Stimulated activated CD8-positive, alpha-beta memory T cell treated with anti-CD3 and anti-CD28 coated beads, Interleukin-2, amount 100 ng/mL, for 48 hours (primary cell): ENCODE measurements at regions not wholly inside any gene's neighbourhood (a gene's known extent, or its start where the extent isn't known, plus 50 kb on each side); places are given as distances from the start of the nearest gene placed in this dataset.

Source experiments
- DNase-seq, 2 donors: peaks; one replicate each; pipeline ENCODE4 v3.0.0-alpha.2; 2020; ENCODE audit warnings: low read depth in 2 of 2

GRCh38 chr2:38171208-38171855 lies 95.4 kb upstream of the CYP1B1 start:
- DNase-seq = no peak

GRCh38 chr2:38170733-38171132 lies 94.8 kb upstream of the CYP1B1 start:
- DNase-seq = no peak

GRCh38 chr2:38170067-38170466 lies 94.1 kb upstream of the CYP1B1 start:
- DNase-seq = no peak

- DNase-seq = no peak
Measured at GRCh38 chr2:38168710-38169480, 92.9 kb upstream of the CYP1B1 start.

- DNase-seq = no peak
Measured at GRCh38 chr2:38167968-38168350, 92.0 kb upstream of the CYP1B1 start.

GRCh38 chr2:38165698-38166097 lies 89.7 kb upstream of the CYP1B1 start:
- DNase-seq = no peak

- DNase-seq = no peak
Measured at GRCh38 chr2:38164881-38165280, 88.9 kb upstream of the CYP1B1 start.

GRCh38 chr2:38163579-38163978 lies 87.6 kb upstream of the CYP1B1 start:
- no peak for DNase-seq

GRCh38 chr2:38163006-38163405 lies 87.1 kb upstream of the CYP1B1 start:
- no peak for DNase-seq

GRCh38 chr2:38160516-38160915 lies 84.6 kb upstream of the CYP1B1 start:
- DNase-seq = no peak

GRCh38 chr2:38159597-38159996 lies 83.6 kb upstream of the CYP1B1 start:
- no peak for DNase-seq

- no peak for DNase-seq
Measured at GRCh38 chr2:38159191-38159590, 83.2 kb upstream of the CYP1B1 start.

- DNase-seq = no peak
Measured at GRCh38 chr2:38158378-38159118, 82.6 kb upstream of the CYP1B1 start.

GRCh38 chr2:38156436-38156835 lies 80.5 kb upstream of the CYP1B1 start:
- DNase-seq = no peak

- DNase-seq = no peak
Measured at GRCh38 chr2:38155015-38155414, 79.1 kb upstream of the CYP1B1 start.

- DNase-seq = no peak
Measured at GRCh38 chr2:38154395-38154794, 78.4 kb upstream of the CYP1B1 start.

GRCh38 chr2:38153476-38154135 lies 77.7 kb upstream of the CYP1B1 start:
- no peak for DNase-seq

GRCh38 chr2:38152913-38153312 lies 77.0 kb upstream of the CYP1B1 start:
- no peak for DNase-seq

GRCh38 chr2:38152035-38152434 lies 76.1 kb upstream of the CYP1B1 start:
- no peak for DNase-seq

GRCh38 chr2:38149531-38149930 lies 73.6 kb upstream of the CYP1B1 start:
- DNase-seq = no peak

- no peak for DNase-seq
Measured at GRCh38 chr2:38148501-38148900, 72.5 kb upstream of the CYP1B1 start.
